GM19043 (cell line): ENCODE measurements at regions not wholly inside any gene's neighbourhood (a gene's known extent, or its start where the extent isn't known, plus 50 kb on each side); places are given as distances from the start of the nearest gene placed in this dataset.

Experiments
- ATAC-seq: cut with Tn5 transposase; IDR thresholded peaks from one replicate; pipeline ENCODE4 v1.9.1; 2021; ENCODE audit warnings: low read depth; ENCODE audit not compliant: unreplicated experiment

GRCh38 chr10:60728056-60728455 lies 50.2 kb upstream of the CDK1 start:
- ATAC-seq: no peak

GRCh38 chr10:60726257-60726656 lies 52.0 kb upstream of the CDK1 start:
- ATAC-seq: no peak

- ATAC-seq: no peak
Measured at GRCh38 chr10:60722623-60723022, 55.7 kb upstream of the CDK1 start.

GRCh38 chr10:60719721-60720120 lies 58.6 kb upstream of the CDK1 start:
- ATAC-seq: no peak

- no peak for ATAC-seq
Measured at GRCh38 chr10:60718886-60719285, 59.4 kb upstream of the CDK1 start.

- peak; percentile 80 for ATAC-seq
Measured at GRCh38 chr10:60717852-60718251, 60.4 kb upstream of the CDK1 start.

GRCh38 chr10:60714233-60714632 lies 64.0 kb upstream of the CDK1 start:
- ATAC-seq: no peak

- ATAC-seq: no peak
Measured at GRCh38 chr10:60711496-60711895, 66.8 kb upstream of the CDK1 start.

GRCh38 chr10:60710041-60710440 lies 68.2 kb upstream of the CDK1 start:
- no peak for ATAC-seq

GRCh38 chr10:60708666-60709065 lies 69.6 kb upstream of the CDK1 start:
- no peak for ATAC-seq

GRCh38 chr10:60707841-60708240 lies 70.4 kb upstream of the CDK1 start:
- ATAC-seq: no peak

- ATAC-seq: no peak
Measured at GRCh38 chr10:60706146-60706545, 72.1 kb upstream of the CDK1 start.

- ATAC-seq: no peak
Measured at GRCh38 chr10:60705376-60705775, 72.9 kb upstream of the CDK1 start.

GRCh38 chr10:60704471-60704870 lies 73.8 kb upstream of the CDK1 start:
- no peak for ATAC-seq

- no peak for ATAC-seq
Measured at GRCh38 chr10:60703266-60704041, 74.8 kb upstream of the CDK1 start.

GRCh38 chr10:60687679-60688078 lies 90.6 kb upstream of the CDK1 start:
- ATAC-seq: no peak

GRCh38 chr10:60684091-60684490 lies 94.2 kb upstream of the CDK1 start:
- no peak for ATAC-seq

- no peak for ATAC-seq
Measured at GRCh38 chr10:60681103-60681502, 97.2 kb upstream of the CDK1 start.

GRCh38 chr10:60679388-60679990 lies 98.8 kb upstream of the CDK1 start:
- ATAC-seq: no peak

GRCh38 chr10:60678978-60679377 lies 99.3 kb upstream of the CDK1 start:
- ATAC-seq: no peak

- ATAC-seq: no peak
Measured at GRCh38 chr10:60677531-60678129, 100.6 kb upstream of the CDK1 start.

- ATAC-seq: no peak
Measured at GRCh38 chr10:60675236-60675635, 103.0 kb upstream of the CDK1 start.
